HTR-8/SVneo (cell line): ENCODE measurements at regions not wholly inside any gene's neighbourhood (a gene's known extent, or its start where the extent isn't known, plus 50 kb on each side); places are given as distances from the start of the nearest gene placed in this dataset.

Source experiments
- DNase-seq: peaks from one replicate; pipeline ENCODE4 v3.0.0; 2011; ENCODE audit warnings: low spot score, mixed read lengths; ENCODE audit not compliant: insufficient read length
- FAIRE-seq: peaks from 2 replicates; lab custom pipeline; 2011; peaks lifted over from hg19 to GRCh38; lab: Jason Lieb, UNC

DNA sequence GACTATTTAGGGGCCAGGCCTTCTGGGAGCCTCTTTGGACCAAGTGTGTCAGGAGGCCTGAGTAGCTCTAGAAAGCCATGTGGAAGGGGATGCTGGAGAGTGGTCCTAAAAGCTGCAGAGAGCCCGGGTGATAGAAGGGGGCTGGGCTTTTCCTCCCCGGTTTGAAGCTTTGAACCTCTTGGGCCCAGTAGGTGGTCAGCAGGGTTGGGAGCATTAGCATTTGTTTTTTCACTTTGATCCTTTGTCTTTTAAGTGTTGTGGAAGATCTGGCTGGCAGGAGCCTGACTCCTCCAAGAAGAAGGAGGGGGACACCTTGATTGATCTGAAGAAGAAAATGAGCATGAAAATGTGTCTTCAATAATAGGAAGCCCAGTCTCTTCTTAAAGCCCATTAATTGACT lies 596.6 kb downstream of the INSC start:
- no peak for FAIRE-seq
- DNase-seq, result no peak

DNA sequence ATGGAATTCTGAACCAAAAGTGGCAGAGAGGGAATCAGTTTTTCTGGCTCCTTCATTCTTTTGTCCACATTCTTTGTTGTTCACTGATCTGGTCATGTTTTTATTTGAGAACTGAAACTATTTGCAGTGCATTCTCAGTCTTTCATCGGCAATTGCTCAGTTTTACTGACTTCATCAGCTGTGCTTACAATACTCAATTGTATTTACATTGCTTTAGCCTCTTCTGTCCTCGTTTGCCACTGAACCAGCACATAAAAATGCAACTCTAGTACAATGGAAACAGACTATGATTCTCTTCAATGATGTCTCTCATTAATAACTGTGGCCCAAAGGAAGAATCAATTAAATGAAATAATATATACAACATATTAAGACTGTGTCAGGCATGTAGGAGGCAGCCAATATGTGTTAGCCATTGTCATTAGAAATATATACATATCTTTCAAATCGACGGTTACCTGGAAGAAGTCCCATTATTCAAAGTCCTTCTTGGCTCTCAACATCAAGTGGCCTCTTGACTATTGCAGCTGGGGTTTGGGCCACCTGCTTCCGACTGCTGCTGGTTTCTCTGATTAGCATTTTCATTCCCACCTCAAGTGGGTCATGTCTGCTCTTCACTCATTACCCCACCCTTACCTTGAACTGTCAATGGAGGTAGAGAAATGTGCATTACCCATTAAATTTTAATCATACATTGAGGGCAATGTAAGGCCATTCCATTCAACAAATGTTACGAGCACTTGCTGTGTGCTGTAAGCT lies 600.1 kb downstream of the INSC start:
- FAIRE-seq (no peak), DNase-seq (no peak)

DNA sequence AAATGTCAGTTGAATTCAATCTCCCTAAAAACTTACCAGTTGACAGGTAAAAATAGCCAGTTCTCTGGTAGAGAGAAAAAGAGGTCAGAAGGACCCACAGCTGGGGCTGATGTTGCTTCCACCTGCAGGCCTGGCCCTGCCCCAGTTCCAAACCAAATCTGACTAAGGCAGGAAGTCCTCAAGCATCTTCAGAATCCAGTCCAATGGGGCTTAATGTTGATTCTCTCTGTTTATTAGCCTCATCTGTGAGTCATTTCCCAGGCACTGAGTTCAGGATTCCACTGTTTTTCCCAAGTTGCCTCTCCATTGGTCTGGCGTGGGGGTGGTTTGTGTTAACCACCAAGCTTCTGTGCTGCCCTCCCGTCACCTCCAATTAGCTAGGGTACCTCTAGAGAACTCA lies 601.8 kb downstream of the INSC start:
- DNase-seq (no peak), FAIRE-seq (no peak)

GRCh38 chr11:15720460-15720859 lies 605.7 kb downstream of the INSC start:
- FAIRE-seq, result no peak
- DNase-seq, result no peak

DNA sequence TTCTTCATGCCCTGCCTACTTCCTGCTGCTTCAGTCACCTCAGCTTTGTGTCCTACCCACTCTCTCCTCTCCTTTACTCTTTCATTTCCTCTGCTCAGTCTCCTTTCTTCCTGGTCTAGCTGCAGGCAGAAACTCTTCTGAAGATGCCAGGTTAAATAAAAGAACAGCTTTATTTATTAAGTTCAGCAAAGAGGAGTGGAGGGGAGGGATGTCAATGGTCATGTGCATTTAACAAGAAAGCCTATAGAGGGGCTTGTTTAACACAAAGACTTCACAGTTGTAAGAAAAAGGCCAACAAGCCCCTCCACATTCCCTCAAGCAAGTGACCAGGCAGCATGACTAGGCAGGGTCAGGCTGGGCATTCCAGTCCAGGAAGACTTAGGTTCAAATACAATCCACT lies 609.2 kb downstream of the INSC start:
- no peak for DNase-seq
- FAIRE-seq, result no peak

- FAIRE-seq, result no peak
- no peak for DNase-seq
Observed at GRCh38 chr11:15724601-15725000, 609.9 kb downstream of the INSC start.

GRCh38 chr11:15725246-15725645 lies 610.5 kb downstream of the INSC start:
- no peak for DNase-seq
- no peak for FAIRE-seq

GRCh38 chr11:15726221-15726746 lies 611.6 kb downstream of the INSC start:
- FAIRE-seq (no peak), DNase-seq (no peak)

DNA sequence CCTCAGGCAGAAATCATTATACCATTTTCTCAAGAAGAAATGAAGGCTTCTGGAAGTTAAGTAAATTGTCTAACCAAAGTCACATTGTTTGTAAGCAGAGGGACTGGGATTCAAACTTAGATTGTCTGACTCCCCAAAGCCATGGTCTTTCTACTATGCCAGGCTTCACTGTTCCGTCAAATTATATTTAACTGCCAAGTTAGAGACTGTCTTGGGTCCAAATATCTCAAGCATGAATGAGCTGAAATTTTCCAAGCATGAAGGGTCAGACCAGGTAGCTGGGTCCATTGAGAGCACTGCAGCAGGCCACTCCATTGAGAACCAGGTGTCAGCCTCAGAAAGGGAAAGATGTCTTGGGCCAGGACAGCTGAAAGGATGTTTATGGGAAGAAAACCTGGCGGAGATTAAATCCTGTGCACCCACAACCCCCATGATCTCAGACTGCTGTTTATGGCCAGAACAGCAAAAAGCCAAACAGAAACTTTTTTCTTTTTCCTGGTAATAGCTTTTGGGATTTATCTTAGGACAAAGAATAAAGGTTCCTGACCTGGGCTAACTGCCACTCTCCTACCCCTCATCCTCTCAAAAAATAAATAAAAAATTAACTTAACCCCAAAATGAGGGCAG lies 612.3 kb downstream of the INSC start:
- no peak for DNase-seq
- FAIRE-seq, result no peak

DNA sequence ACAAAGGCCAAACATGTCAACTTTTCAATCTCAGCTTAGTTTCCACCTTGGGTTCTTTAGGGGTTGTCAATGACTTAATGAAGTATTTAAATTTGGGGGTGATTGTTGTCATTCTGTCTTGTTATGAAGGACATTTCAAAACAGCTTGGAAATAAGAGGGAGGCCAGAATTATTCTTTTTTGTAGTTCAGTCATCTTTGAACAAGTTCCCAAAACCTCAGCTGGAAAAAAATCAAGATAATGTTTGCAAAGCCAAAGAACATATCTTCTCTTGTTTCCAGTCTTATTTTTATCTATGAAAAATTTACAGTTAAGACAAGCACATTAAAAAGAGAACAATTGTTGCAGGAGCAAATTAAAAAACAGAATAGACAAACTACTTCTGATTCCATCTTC lies 612.8 kb downstream of the INSC start:
- FAIRE-seq (no peak), DNase-seq (no peak)

DNA sequence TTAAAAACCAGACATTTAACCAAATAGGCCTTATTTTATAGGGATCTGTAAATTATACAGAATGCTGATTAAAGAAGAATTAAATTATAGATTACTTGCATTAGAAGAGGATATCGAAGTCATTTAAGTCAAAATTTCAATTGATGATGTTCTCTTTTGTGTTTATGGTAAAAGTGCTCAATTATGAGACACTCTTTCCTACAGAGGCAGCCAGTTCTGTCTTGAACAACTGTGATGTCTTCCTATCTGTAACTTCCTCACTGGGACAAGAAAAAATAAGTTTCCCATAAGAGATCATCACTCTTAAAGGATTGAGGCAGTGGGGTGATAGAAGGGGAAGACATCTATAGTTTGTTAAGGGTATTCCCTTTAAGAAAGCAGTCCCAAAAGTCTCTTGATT lies 613.5 kb downstream of the INSC start:
- DNase-seq (no peak), FAIRE-seq (no peak)

DNA sequence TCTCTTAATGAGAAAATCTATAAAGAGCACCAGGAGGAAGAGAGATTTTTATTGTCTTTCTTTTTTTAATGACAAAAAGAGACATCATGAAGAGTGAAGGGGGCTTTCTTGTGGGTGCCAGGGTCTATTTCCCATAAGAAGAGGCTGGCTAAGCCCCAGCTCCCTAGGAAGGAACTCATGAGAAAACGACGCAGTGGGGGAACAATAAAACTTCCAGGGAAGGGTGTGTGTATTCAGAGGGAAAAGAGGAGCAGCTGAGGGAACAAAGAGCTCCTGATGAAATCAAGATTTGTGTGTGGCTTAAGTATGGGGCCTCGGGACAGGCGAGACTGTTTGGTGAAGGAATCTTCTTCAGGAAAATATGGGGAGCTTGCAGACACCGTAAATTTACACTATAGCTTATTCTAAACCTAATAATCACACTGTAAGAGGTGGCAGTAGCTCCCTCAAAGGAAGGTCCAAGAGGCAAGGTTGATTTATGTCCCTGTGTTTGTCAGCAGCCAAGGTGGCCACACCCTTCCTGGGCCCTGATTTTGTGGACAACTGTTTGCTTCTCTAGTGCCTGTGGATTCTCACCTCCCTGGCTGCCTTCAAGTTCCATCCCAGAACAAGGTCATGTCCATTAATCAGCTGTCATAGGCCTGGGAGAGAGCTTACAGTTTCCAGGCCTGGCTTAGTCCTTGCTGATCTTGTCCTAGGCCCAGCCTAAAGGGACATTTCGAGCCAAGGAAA lies 615.7 kb downstream of the INSC start:
- DNase-seq (no peak), FAIRE-seq (no peak)

GRCh38 chr11:15730995-15731385 lies 616.3 kb downstream of the INSC start:
- FAIRE-seq (no peak), DNase-seq (no peak)

GRCh38 chr11:15735706-15736105 lies 620.6 kb downstream of the SOX6 start:
- FAIRE-seq (no peak), DNase-seq (no peak)

DNA sequence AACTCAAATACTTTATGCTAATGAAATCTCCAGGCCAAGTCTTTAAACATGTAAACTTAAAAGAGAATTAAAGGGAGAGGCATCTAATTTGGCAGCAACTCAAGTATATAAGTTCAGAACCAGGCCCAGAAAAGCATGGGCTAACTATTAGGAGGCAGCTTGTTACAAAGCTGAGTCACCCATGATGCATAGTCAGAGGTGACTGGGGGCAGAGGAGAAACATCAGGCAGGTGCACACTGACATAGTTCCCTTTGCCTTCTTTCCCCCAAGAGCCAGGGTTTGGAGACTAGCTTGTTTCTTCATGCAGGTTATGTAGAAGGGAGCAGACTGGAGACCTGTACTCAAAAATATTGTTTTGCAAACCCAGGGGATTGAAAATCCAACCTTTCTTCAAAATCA lies 619.0 kb downstream of the SOX6 start:
- DNase-seq, result no peak
- FAIRE-seq, result no peak

- no peak for DNase-seq
- FAIRE-seq, result no peak
Observed at GRCh38 chr11:15738931-15739330, 617.4 kb downstream of the SOX6 start.

DNA sequence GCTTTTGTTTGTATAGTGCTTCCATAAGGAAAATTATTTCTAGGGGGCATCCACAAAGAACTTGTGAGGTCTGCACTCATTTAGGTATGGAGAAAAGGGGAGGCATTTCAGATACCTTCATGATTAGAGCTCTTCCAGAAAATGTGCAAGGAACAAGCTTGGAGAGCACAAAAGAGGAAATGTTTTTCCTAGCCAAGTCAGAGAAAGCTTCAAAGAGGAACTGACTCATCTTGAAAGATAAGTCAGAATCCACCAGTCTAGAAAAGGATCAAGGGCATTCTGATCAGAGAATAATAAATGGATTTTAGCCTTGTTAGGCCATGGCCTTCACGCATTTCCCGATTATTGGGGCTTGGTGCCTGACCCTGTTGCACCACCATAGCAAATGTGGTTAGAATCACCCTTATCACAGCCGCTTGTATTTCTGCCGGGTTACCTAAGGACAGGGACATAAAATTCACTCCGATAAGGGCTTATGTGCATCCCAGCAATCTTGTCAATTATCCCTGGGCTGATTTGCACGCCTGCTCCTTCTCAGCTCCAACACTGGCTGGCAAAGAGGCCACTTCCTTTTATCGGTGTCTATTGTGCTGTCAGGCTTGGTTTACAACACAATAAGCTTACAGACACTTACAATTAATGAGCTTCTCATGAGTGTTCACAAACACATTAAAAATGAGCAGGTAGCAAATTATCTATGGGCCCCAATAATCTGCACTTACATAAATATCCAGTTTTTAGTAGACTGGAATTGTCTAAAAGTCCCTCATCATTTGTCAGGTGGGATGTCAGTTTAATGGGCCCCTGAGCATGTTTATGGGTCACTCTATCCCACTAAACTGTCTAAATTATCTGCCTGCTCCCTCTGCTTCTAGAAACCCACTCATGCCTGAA lies 613.5 kb downstream of the SOX6 start:
- no peak for DNase-seq

GRCh38 chr11:15744693-15745092 lies 611.7 kb downstream of the SOX6 start:
- DNase-seq (no peak), FAIRE-seq (no peak)

More for the DNA sequence above, 613.5 kb downstream of the SOX6 start:
- no peak for FAIRE-seq

- DNase-seq (no peak), FAIRE-seq (no peak)
Observed at GRCh38 chr11:15745266-15745665, 611.1 kb downstream of the SOX6 start.

GRCh38 chr11:15747671-15748070 lies 608.7 kb downstream of the SOX6 start:
- DNase-seq, result no peak
- FAIRE-seq, result no peak
